Thoracic aorta (tissue), 2 donors: ENCODE measurements at regions not wholly inside any gene's neighbourhood (a gene's known extent, or its start where the extent isn't known, plus 50 kb on each side); places are given as distances from the start of the nearest gene placed in this dataset.

ENCODE experiments used
- ATAC-seq: fragments of 150-250 bp; one replicate; pipeline ENCODE4 v1.8.0; 2017; ENCODE audit warnings: low read depth; ENCODE audit not compliant: insufficient number of reproducible peaks, low FRiP score
- DNase-seq: peaks from one replicate; pipeline ENCODE4 v3.0.0-alpha.2; 2020; ENCODE audit warnings: low spot score
- H3K27ac ChIP-seq, 2 donors: fragments of 200-600 bp; sonication (generic); 1 replicate in 1 of 2; 2 replicates in 1 of 2; pipeline ENCODE4 v1.5.1; 2016; ENCODE audit warnings: mild to moderate bottlenecking in 2 of 2, moderate library complexity in 2 of 2
- H3K27me3 ChIP-seq: fragments of 200-600 bp; sonication (generic); replicated peaks from 2 replicates; pipeline ENCODE4 v1.6.0; 2016; ENCODE audit warnings: mild to moderate bottlenecking; ENCODE audit not compliant: insufficient read depth
- H3K36me3 ChIP-seq: fragments of 200-600 bp; sonication (generic); one replicate; pipeline ENCODE4 v1.5.1; 2016
- H3K4me1 ChIP-seq, 2 donors: fragments of 200-600 bp; sonication (generic); 1 replicate in 1 of 2; 2 replicates in 1 of 2; pipeline versions ENCODE4 v1.5.1 to v1.6.0; 2016; ENCODE audit warnings: low read depth in 2 of 2, mild to moderate bottlenecking in 1 of 2; ENCODE audit not compliant: control insufficient read depth in 1 of 2
- H3K4me3 ChIP-seq: fragments of 200-600 bp; sonication (generic); 2 replicates; pipeline ENCODE4 v1.5.1; 2016; ENCODE audit warnings: mild to moderate bottlenecking
- H3K9me3 ChIP-seq: fragments of 200-600 bp; sonication (generic); 2 replicates; pipeline ENCODE4 v1.5.1; 2016
- TF ChIP-seq, protein P1 (sequence below): fragments of 200-600 bp; sonication (generic); IDR thresholded peaks from one replicate; pipeline ENCODE4 v1.5.1; 2019; ENCODE audit warnings: antibody characterized with exemption

DNA sequence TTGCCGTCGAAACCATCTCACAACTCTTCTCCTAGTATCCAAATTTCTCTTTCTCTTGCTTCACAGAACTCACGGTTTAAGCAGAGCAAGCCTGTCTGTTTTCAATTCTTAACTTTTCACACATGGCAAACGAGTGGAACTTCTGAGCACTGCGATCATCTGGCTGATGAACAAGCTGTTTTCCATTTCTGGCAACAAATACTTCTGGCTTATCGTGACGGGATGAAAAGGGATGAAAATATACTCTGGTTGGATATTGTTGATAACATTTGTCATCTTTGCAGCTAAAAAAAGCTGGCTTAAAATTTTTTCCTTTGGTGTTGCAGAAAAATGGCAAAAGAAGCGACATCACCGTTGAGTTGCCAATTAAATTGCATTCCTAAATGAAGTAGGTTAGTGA, 515.2 kb upstream of the JARID2 start:
- Histone ChIP-seq H3K36me3 (no peaks in the 10 kb centered on the region), H3K27ac (no peak overlapping the region), H3K4me3 (no peak overlapping the region), H3K27me3 (no peaks in the 10 kb centered on the region), H3K4me1 (no peaks in the 10 kb centered on the region), H3K9me3 (no peaks in the 10 kb centered on the region)
- DNase-seq (no peak), ATAC-seq (no peak)
- TF ChIP-seq, protein P1, sequence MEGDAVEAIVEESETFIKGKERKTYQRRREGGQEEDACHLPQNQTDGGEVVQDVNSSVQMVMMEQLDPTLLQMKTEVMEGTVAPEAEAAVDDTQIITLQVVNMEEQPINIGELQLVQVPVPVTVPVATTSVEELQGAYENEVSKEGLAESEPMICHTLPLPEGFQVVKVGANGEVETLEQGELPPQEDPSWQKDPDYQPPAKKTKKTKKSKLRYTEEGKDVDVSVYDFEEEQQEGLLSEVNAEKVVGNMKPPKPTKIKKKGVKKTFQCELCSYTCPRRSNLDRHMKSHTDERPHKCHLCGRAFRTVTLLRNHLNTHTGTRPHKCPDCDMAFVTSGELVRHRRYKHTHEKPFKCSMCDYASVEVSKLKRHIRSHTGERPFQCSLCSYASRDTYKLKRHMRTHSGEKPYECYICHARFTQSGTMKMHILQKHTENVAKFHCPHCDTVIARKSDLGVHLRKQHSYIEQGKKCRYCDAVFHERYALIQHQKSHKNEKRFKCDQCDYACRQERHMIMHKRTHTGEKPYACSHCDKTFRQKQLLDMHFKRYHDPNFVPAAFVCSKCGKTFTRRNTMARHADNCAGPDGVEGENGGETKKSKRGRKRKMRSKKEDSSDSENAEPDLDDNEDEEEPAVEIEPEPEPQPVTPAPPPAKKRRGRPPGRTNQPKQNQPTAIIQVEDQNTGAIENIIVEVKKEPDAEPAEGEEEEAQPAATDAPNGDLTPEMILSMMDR = no peak

DNA sequence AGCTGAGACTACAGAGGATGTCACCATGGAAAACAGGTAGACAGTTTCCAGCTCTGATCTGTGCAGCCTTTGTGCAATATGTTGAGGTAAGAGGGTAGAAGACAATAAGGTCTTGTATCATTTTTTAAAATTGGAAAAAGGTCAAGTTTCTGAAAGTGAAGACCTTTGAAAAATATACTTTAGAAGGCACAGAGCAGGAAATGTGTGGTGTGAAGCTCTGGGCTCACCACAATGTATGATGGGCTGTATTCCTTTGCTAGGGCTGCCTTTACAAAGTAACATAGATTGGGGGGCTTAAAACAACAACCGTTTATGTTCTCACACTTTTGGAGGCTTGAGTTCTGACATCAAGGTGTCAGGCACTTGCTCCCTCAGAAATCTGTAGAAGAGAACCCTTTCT, 514.3 kb upstream of the JARID2 start:
- no peaks in the 10 kb centered on the region for H3K36me3 ChIP-seq
- TF ChIP-seq, protein P1 = no peak
- no peak for DNase-seq
- no peak for ATAC-seq
- H3K4me3 ChIP-seq = no peak overlapping the region
- H3K4me1 ChIP-seq = no peaks in the 10 kb centered on the region
- no peak overlapping the region for H3K27ac ChIP-seq
- H3K27me3 ChIP-seq = no peaks in the 10 kb centered on the region
- no peaks in the 10 kb centered on the region for H3K9me3 ChIP-seq

DNA sequence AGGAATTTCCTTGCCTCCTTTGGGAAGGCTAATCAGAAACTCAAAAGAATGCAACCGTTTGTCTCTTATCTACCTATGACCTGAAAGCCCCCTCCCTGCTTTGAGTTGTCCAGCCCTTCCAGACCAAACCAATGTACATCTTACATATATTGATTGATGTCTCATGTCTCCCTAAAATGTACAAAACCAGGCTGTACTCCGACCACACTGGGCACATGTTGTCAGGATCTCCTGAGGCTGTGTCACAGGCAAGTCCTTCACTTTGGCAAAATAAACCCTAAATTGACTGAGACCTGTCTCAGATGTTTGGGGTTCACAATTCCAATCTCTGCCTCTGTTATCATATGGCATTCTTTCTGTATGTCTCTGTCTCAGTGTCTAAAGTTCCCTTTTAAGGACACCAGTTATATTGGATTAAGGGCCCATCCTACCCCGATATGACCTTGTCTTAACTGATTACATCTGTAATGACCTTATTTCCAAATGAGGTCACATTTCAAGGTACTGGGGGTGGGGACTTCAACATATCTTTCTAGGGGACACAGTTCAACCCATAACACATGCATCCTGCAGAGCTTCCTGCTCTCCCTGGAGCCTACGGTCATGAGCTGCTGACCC, 513.5 kb upstream of the JARID2 start:
- Histone ChIP-seq H3K27me3 (no peaks in the 10 kb centered on the region), H3K9me3 (no peaks in the 10 kb centered on the region), H3K4me3 (no peak overlapping the region), H3K27ac (no peak overlapping the region), H3K36me3 (no peaks in the 10 kb centered on the region), H3K4me1 (no peaks in the 10 kb centered on the region)
- ATAC-seq (no peak), DNase-seq (no peak)
- TF ChIP-seq, protein P1 = no peak

DNA sequence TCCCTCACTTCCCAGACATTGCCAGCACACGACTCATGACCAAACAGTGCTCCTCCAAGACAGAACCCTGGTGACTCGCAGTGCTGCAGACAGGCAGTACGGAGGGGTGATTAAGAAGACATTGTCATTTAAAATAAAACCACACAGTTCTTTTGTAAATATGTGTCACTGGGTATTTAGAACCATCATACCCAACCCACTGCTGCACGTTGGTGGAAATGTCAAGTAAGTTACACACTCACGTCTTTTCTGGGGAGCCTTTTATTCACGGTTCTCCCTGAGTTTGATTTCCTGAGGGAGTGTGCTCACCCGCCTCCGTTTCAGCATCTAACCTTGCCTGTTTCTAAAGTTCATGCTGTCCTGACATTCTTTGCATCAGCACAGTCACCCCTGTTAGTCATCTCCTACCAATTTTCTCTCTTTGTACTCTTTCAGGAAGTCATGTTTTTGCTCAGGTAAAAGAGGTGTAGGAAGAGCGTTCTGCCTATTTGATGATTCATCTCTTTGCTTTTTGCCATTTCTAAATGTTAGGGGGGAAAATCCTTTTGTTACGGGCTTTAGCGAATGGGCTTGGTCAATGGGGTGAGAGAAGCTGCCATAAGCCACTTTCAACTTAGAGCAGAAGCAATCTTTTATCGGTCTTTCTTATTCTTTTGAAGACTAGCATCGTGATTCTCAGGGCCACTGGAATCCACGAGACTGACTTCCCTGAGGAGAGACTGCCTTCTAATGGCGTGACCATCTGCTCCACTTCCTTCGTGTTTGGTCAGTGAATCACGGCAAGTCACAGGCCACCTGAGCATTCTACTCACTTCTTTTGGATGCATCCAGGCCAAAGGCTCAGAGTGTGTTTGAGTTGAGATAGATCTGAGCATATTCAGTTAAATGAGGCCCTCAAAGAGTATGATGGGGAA, 512.8 kb upstream of the JARID2 start:
- no peaks in the 10 kb centered on the region for H3K4me1 ChIP-seq
- no peak for DNase-seq
- no peak overlapping the region for H3K27ac ChIP-seq
- ATAC-seq = no peak
- H3K36me3 ChIP-seq = no peaks in the 10 kb centered on the region
- TF ChIP-seq, protein P1 = no peak
- no peaks in the 10 kb centered on the region for H3K9me3 ChIP-seq
- no peak overlapping the region for H3K4me3 ChIP-seq
- no peaks in the 10 kb centered on the region for H3K27me3 ChIP-seq

DNA sequence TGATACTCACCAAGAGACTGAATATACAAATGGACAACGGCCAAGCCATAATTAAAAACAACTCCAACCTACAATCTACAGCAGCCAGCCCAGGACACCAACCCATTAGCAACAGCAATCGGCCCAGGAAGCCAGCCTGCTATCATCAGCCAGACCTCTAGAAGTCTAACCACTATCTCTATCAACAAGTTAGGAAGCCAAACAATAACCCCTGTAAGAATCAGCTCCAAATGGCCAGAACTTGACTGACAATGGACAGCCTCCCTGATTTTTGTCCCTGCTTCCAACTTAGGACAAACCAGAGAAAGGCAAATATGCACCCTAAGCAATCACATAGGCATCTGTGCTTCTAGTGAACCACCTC, 511.8 kb upstream of the JARID2 start:
- TF ChIP-seq, protein P1 = no peak
- no peak overlapping the region for H3K27ac ChIP-seq
- no peaks in the 10 kb centered on the region for H3K27me3 ChIP-seq
- H3K36me3 ChIP-seq = no peaks in the 10 kb centered on the region
- no peak overlapping the region for H3K4me3 ChIP-seq
- no peaks in the 10 kb centered on the region for H3K9me3 ChIP-seq
- no peaks in the 10 kb centered on the region for H3K4me1 ChIP-seq
- ATAC-seq (no peak), DNase-seq (no peak)
